DND-41 (cell line): ENCODE measurements at regions not wholly inside any gene's neighbourhood (a gene's known extent, or its start where the extent isn't known, plus 50 kb on each side); places are given as distances from the start of the nearest gene placed in this dataset.

ENCODE experiments used
- CTCF ChIP-seq: IDR thresholded peaks from 2 replicates; pipeline ENCODE4 v1.5.1; 2012; ENCODE audit warnings: borderline replicate concordance, low read length, moderate library complexity, mild to moderate bottlenecking; ENCODE audit not compliant: poor library complexity, severe bottlenecking; ENCODE audit errors: extremely low read depth
- EZH2 ChIP-seq: IDR thresholded peaks from 3 replicates; pipeline ENCODE4 v1.6.1; 2012; ENCODE audit warnings: borderline replicate concordance, low read depth, mild to moderate bottlenecking, moderate library complexity, low read length, inconsistent platforms; ENCODE audit not compliant: severe bottlenecking

- TF ChIP-seq CTCF (no peak), EZH2 (no peak)
Observed at GRCh38 chr20:11694467-11694866, 223.2 kb upstream of the BTBD3 start.
